K562 (cell line): ENCODE measurements at regions not wholly inside any gene's neighbourhood (a gene's known extent, or its start where the extent isn't known, plus 50 kb on each side); places are given as distances from the start of the nearest gene placed in this dataset.

Experiments
- EP300 ChIP-seq: IDR thresholded peaks from 2 replicates; pipeline ENCODE4 v1.6.1; 2012; ENCODE audit warnings: low read length, improper control_type of control experiment
- HDAC1 ChIP-seq, 2 experiments: fragments of 450-650 bp; IDR thresholded peaks; 2 replicates each; pipeline ENCODE4 v1.6.1; 2016 to 2017; ENCODE audit warnings: inconsistent platforms in 1 of 2, mild to moderate bottlenecking in 1 of 2, moderate library complexity in 1 of 2
- MEF2A ChIP-seq: IDR thresholded peaks from 2 replicates; pipeline ENCODE4 v1.6.1; 2011; ENCODE audit warnings: low read depth, mild to moderate bottlenecking, low read length, moderate library complexity; ENCODE audit not compliant: control insufficient read depth
- ZNF707 ChIP-seq: fragments of 250-450 bp; sonication (Bioruptor Pico); conservative IDR thresholded peaks from 2 replicates; pipeline ENCODE4 v1.8.0; 2022; ENCODE audit warnings: inconsistent platforms, mild to moderate bottlenecking, moderate library complexity
- TF ChIP-seq, protein P1 (sequence below): IDR thresholded peaks from 3 replicates; pipeline ENCODE4 v1.6.1; 2011; ENCODE audit warnings: borderline replicate concordance, mild to moderate bottlenecking, moderate library complexity; ENCODE audit not compliant: insufficient read length; ENCODE audit errors: extremely low read depth
- TF ChIP-seq, protein P2 (sequence below), 3 experiments: IDR thresholded peaks in 2 of 3; conservative IDR thresholded peaks in 1 of 3; 2 replicates each; pipeline ENCODE4 v1.5.1; 2011 to 2012; ENCODE audit warnings: low read length in 3 of 3, mild to moderate bottlenecking in 3 of 3, control low read depth in 2 of 3, improper control_type of control experiment in 1 of 3, inconsistent platforms in 1 of 3, low read depth in 1 of 3, mixed read lengths in 1 of 3, moderate library complexity in 1 of 3; ENCODE audit not compliant: insufficient read depth in 2 of 3
- TF ChIP-seq, protein P3 (sequence below), 2 experiments: fragments of 250-450 bp in 1 of 2; fragments of 450-650 bp in 1 of 2; sonication (Bioruptor Pico) in 1 of 2; IDR thresholded peaks; 2 replicates each; pipeline versions ENCODE4 v1.6.1 to v1.8.0; 2016 to 2021; ENCODE audit warnings: mild to moderate bottlenecking in 2 of 2, moderate library complexity in 2 of 2, missing compliant biosample characterization in 1 of 2, missing genetic modification characterization in 1 of 2

DNA sequence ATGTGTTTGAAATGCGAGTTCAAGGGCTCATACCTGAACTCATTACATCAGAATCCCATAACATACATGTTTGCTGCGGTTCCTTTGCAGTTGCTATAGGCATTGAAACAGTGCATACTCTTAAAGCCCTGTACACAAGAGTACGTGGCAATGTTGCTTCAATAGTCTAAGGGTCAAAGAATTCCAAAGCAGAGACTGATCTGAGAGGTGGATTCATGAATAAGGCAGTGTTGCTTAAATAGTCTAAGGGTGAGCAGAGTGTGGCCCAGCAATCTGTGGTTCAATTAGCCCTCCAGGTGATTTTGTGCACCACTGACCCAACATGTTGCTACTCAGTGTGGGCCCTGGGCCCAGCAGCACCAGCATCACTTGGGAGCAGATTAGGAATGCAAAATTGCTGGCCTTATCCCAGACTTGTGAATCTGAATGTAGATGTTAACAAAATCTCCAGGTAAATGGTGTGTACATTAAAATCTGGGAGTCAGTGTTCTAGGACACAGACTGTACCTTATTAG, 314.7 kb upstream of the UMPS start:
- TF ChIP-seq ZNF707 (no peak), HDAC1 (IDR thresholded peaks at IDR 0.05) (no peak), MEF2A (no peak), EP300 (no peak)
- TF ChIP-seq, protein P1, sequence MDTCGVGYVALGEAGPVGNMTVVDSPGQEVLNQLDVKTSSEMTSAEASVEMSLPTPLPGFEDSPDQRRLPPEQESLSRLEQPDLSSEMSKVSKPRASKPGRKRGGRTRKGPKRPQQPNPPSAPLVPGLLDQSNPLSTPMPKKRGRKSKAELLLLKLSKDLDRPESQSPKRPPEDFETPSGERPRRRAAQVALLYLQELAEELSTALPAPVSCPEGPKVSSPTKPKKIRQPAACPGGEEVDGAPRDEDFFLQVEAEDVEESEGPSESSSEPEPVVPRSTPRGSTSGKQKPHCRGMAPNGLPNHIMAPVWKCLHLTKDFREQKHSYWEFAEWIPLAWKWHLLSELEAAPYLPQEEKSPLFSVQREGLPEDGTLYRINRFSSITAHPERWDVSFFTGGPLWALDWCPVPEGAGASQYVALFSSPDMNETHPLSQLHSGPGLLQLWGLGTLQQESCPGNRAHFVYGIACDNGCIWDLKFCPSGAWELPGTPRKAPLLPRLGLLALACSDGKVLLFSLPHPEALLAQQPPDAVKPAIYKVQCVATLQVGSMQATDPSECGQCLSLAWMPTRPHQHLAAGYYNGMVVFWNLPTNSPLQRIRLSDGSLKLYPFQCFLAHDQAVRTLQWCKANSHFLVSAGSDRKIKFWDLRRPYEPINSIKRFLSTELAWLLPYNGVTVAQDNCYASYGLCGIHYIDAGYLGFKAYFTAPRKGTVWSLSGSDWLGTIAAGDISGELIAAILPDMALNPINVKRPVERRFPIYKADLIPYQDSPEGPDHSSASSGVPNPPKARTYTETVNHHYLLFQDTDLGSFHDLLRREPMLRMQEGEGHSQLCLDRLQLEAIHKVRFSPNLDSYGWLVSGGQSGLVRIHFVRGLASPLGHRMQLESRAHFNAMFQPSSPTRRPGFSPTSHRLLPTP = no peak
- TF ChIP-seq, protein P2, sequence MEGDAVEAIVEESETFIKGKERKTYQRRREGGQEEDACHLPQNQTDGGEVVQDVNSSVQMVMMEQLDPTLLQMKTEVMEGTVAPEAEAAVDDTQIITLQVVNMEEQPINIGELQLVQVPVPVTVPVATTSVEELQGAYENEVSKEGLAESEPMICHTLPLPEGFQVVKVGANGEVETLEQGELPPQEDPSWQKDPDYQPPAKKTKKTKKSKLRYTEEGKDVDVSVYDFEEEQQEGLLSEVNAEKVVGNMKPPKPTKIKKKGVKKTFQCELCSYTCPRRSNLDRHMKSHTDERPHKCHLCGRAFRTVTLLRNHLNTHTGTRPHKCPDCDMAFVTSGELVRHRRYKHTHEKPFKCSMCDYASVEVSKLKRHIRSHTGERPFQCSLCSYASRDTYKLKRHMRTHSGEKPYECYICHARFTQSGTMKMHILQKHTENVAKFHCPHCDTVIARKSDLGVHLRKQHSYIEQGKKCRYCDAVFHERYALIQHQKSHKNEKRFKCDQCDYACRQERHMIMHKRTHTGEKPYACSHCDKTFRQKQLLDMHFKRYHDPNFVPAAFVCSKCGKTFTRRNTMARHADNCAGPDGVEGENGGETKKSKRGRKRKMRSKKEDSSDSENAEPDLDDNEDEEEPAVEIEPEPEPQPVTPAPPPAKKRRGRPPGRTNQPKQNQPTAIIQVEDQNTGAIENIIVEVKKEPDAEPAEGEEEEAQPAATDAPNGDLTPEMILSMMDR (IDR thresholded peaks at IDR 0.05 in 2 of 3, conservative IDR thresholded peaks at IDR 0.05 in 1 of 3; ENCODE audit: insufficient read depth in 2 of 3, low read depth in 1 of 3, low read length in 3 of 3) = no peak
- TF ChIP-seq, protein P3, sequence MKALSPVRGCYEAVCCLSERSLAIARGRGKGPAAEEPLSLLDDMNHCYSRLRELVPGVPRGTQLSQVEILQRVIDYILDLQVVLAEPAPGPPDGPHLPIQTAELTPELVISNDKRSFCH (CRISPR knock-in tag; IDR thresholded peaks at IDR 0.05) = no peak
- TF ChIP-seq, protein P3 (tag; IDR thresholded peaks at IDR 0.05) = no peak
